TTC549 (cell line): ENCODE measurements at regions not wholly inside any gene's neighbourhood (a gene's known extent, or its start where the extent isn't known, plus 50 kb on each side); places are given as distances from the start of the nearest gene placed in this dataset.
"Not testable (repeated sequence)": the region's sequence is repeated elsewhere in the genome, so short reads cannot be mapped to it uniquely, and the experiment has no call there.

ENCODE experiments used
- FAIRE-seq: peaks from 2 replicates; lab custom pipeline; 2012; peaks lifted over from hg19 to GRCh38; lab: Jason Lieb, UNC

- FAIRE-seq, result not testable (repeated sequence)
These were observed 52.3 kb upstream of the LRRC30 start for GRCh38 chr18:7178568-7178967.

GRCh38 chr18:7177116-7177744 lies 53.7 kb upstream of the LRRC30 start:
- peak; percentile 90 for FAIRE-seq

GRCh38 chr18:7174344-7175095 lies 56.4 kb upstream of the LRRC30 start:
- FAIRE-seq, result no peak

GRCh38 chr18:7173216-7173615 lies 55.6 kb upstream of the LAMA1 start:
- FAIRE-seq, result no peak

- FAIRE-seq, result no peak
These were observed 55.0 kb upstream of the LAMA1 start for GRCh38 chr18:7172611-7173010.

- FAIRE-seq, result no peak
These were observed 52.7 kb upstream of the LAMA1 start for GRCh38 chr18:7170292-7170691.

GRCh38 chr18:7169601-7170000 lies 52.0 kb upstream of the LAMA1 start:
- FAIRE-seq, result no peak

GRCh38 chr18:7168408-7168807 lies 50.8 kb upstream of the LAMA1 start:
- FAIRE-seq, result no peak
